GM12865 (cell line): ENCODE measurements at regions not wholly inside any gene's neighbourhood (a gene's known extent, or its start where the extent isn't known, plus 50 kb on each side); places are given as distances from the start of the nearest gene placed in this dataset.

Experiments
- DNase-seq: peaks from one replicate; pipeline ENCODE4 v3.0.0; 2010; ENCODE audit warnings: low read depth
- H3K4me3 ChIP-seq: 2 replicates; pipeline ENCODE4 v1.5.1; 2011; ENCODE audit warnings: mild to moderate bottlenecking, low read depth, low read length, control low read depth
- CTCF ChIP-seq: IDR thresholded peaks from 2 replicates; pipeline ENCODE4 v1.5.1; 2011; ENCODE audit warnings: low read length, control low read depth, low read depth, inconsistent platforms; ENCODE audit not compliant: insufficient read depth; ENCODE audit errors: missing control alignments

- DNase-seq, result no peak
- H3K4me3 ChIP-seq, result no peak overlapping the region
- no peak for TF ChIP-seq CTCF
Observed at GRCh38 chr11:45473341-45473895, 187.3 kb upstream of the SYT13 start.

DNA sequence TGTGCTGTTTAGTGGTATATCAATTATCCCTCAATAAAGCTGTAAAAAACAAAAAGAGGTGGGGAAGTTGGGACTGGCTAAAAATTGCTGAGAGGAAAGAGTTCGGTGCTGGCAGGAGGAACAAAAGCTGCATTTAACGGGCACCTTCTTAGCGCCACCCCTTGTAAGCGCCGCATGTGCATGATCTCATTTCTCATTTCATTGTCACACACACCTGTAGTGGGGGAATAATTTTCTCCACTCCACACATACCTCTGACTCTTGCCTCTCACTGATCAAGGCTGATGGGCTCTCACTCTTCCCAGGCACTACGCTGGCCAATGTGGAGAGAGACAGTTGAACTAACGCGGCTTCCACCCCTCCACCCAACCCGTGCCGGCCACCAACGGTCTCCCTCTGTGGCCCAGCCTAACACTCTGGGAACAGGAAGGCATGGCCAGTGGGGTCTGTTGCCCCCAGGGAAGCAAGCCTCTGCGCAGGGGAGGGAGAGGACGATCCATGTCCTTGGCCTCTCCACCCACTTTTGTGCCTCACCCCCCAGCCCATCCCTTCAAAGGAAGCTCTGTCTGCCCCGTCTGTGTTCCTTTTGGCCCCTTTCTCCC is 186.7 kb upstream of the SYT13 start:
- TF ChIP-seq CTCF, result no peak
- H3K4me3 ChIP-seq, result no peak overlapping the region
- no peak for DNase-seq

- no peak for DNase-seq
- no peak for TF ChIP-seq CTCF
- no peak overlapping the region for H3K4me3 ChIP-seq
Observed at GRCh38 chr11:45471266-45471665, 185.1 kb upstream of the SYT13 start.

DNA sequence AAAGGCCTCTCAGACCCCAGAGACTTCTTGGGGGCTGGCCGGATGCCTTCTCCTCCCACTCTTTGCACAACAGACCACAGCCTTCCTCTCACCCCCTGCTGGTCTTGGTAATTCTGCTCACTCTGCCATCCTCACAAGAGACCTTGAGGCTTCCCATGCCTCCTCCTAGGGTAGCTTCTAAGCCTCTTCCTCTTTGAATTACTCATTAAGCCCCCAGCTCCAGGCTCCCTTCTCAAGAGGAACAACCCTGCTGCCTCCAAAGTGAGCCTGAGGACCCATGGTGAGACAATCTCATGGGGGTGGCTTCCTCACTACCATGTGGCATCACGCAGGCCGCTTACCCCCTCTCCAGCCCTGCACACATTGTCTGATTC is 184.6 kb upstream of the SYT13 start:
- H3K4me3 ChIP-seq, result no peak overlapping the region
- no peak for TF ChIP-seq CTCF
- no peak for DNase-seq

- DNase-seq, result no peak
- H3K4me3 ChIP-seq, result no peak overlapping the region
- no peak for TF ChIP-seq CTCF
Observed at GRCh38 chr11:45470151-45470793, 184.1 kb upstream of the SYT13 start.

GRCh38 chr11:45468267-45468856 is 182.2 kb upstream of the SYT13 start:
- no peak for TF ChIP-seq CTCF
- no peak overlapping the region for H3K4me3 ChIP-seq
- peak; percentile 2 for DNase-seq

GRCh38 chr11:45463541-45463940 is 177.4 kb upstream of the SYT13 start:
- H3K4me3 ChIP-seq, result no peak overlapping the region
- no peak for TF ChIP-seq CTCF
- no peak for DNase-seq
